GM18507 (cell line): ENCODE measurements at regions not wholly inside any gene's neighbourhood (a gene's known extent, or its start where the extent isn't known, plus 50 kb on each side); places are given as distances from the start of the nearest gene placed in this dataset.

ENCODE experiments used
- DNase-seq: peaks from one replicate; pipeline ENCODE4 v3.0.0; 2011; ENCODE audit warnings: low read depth; ENCODE audit not compliant: insufficient read length; ENCODE audit errors: extremely low spot score
- FAIRE-seq: peaks from 2 replicates; lab custom pipeline; 2011; peaks lifted over from hg19 to GRCh38; lab: Jason Lieb, UNC

DNA sequence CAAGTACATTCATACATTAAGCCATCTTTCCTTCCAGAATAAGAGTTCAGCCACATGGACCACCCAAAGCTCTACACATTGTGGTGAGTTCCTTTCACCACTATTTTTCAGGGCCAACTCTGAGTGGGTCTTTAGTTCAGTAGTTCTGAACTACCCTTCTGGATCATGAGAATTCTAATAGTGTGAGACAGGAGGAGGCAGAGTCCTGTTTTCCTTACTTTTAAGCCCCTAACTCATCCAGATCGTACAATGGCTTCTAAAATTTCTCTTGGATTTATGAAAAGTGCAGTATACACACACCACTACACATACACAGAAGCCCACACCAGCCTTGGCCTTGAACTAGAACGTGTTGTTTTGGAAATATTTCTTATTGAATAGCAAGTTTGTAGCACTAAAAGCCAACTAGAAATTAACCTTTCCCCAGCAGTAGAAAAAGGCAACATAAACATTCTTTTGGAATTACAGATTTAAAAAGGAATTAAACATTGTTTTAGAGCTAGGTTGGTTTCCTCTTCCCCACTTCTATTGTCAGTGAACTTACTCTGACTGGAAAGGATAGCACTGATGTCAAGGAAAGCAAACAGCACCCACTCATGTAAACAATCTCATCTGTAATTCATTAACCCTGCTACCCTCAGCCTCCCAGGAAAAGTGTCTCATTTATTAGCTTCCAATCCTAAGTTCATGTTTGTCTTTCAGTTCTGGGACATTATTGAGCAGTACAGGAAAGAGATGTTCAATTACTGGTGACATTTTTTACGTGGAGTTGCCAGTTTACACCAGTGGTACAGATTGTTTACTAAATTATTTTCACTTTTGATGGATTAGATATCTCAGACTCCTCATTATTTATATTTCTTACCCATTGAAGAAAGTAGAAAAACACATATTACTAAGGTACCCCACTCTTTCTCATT, 95.7 kb upstream of the AGTR1 start:
- FAIRE-seq (no peak), DNase-seq (no peak)

- no peak for DNase-seq
- no peak for FAIRE-seq
Observed at GRCh38 chr3:148604270-148605085, 93.2 kb upstream of the AGTR1 start.

- FAIRE-seq (no peak), DNase-seq (no peak)
Observed at GRCh38 chr3:148605521-148605920, 92.2 kb upstream of the AGTR1 start.

DNA sequence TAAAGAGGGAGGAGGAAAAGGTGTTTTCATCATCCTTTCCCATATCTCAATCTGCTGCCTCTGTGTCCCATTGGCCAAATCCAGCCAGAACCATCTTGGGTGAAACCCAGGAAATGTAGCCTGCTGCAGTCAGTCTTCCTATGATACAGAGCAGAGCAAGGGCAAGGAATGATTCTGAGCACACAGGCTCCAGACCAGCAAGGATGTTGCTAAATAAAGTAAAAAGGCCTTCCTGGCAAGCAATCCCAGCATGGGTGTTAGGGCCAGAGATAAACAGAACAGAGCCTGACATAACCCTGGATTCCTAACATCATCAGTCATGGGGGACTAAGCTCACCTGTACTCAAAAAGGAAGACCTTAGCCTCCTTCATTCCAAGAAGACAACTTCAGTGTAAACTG, 90.7 kb upstream of the AGTR1 start:
- no peak for DNase-seq
- no peak for FAIRE-seq

- FAIRE-seq = no peak
Observed at GRCh38 chr3:148607491-148607890, 90.2 kb upstream of the AGTR1 start.

DNA sequence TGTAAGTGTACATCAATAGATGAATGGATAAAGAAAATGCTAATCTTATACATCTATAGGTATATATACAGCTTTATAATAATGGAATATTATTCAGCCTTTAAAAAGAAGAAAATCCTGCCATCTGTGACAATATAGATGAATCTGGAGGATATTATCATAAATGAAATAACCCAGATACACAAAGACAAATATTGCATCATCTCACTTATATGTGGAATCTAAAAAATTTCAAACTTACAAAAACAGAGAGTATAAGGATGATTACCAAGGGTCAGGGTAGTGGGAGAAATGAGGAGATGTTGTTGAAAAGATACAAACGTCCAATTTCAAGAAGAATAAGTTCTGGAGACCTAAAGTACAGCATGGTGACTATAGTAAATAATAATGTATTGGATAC, 85.4 kb upstream of the AGTR1 start:
- FAIRE-seq (no peak), DNase-seq (no peak)

More at GRCh38 chr3:148607491-148607890, 90.2 kb upstream of the AGTR1 start:
- no peak for DNase-seq

- DNase-seq = no peak
- FAIRE-seq = no peak
Observed at GRCh38 chr3:148615382-148615781, 82.3 kb upstream of the AGTR1 start.

DNA sequence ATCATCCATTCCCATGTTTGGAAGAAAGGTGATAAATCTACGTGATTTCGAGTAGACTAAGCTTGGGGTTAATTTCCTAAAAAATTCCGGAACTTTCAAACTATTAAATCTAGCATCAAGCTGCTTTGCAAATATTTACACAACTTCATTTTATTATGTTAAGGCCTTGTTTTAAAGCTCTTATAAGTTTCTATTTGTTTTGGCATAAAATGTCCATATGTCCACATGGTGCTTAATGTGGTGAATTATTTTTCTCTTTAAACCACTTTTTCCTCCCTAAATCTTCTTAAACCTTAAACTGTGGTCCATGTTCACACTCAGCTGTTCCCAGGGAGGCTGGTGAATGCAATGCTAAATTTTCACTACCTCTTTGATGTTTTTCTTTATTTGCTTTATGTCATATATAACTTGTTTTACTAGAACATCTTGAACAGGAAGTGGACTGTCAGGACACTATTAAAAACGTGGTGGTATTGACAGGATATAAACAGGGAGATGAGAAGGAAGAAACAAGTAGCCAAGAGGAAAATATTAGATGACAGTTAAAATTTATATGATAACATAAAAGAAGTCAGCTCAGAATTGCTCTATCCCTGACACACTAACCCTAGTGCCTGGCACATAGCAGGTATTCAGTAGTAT, 72.5 kb upstream of the AGTR1 start:
- DNase-seq (no peak), FAIRE-seq (no peak)

- DNase-seq (no peak), FAIRE-seq (no peak)
Observed at GRCh38 chr3:148625991-148626390, 71.7 kb upstream of the AGTR1 start.

- no peak for FAIRE-seq
- DNase-seq = no peak
Observed at GRCh38 chr3:148629006-148629405, 68.7 kb upstream of the AGTR1 start.

DNA sequence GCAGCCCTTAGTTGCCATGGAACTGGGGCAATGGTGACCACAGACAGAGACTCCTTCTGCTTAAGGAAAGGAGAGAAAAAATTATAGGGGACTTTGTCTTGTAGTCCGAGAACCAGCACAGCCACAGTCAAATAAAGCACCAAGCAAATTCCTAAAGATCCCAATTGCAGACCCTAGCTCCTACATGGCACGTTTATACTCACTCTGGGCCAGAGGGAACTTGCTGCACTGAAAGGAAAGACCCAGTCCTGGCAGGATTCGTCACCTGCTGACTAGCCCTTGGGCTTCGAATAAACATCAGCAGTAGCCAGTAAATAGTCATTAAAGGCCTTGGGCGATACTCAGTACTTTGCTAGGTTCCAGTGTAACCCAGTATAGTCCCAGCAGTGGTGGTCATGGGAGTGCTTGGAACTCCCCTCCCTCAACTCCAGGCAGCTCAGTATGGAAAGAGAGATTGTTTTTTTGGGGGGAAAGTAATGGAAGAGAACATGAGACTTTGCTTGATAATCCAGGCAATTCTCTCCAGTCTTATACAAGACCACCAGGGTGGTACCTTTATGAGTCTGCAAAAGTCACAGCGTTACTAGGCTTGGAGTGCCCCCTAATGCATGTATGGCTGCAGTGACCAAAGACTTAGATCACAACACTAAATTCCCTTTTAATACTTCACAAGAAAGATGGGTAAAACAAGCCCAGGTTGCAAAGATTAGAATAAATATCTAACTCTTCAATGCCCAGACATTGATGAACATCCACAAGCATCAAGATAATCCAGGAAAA, 66.4 kb upstream of the AGTR1 start:
- no peak for DNase-seq

DNA sequence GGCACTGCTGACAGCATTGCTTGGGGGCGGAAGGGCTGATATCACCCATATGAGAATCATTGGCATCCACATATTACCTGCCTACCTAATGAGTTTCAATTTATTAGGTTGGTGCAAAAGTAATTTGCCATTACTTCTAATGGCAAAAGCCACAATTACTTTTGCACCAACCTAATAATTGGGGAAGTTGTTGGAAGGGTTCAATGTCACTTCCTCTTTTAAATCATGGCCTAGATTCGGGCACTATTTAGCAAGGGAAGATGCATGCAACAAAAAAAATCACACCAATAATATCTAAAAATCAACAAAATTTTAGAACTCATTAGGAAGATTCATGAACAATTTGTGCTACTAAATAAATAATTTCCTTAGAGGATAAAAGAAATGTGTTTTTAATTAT, 56.0 kb upstream of the AGTR1 start:
- no peak for FAIRE-seq
- no peak for DNase-seq

More for the DNA sequence above, 66.4 kb upstream of the AGTR1 start:
- no peak for FAIRE-seq

- no peak for DNase-seq
- no peak for FAIRE-seq
Observed at GRCh38 chr3:148642214-148642613, 55.5 kb upstream of the AGTR1 start.

DNA sequence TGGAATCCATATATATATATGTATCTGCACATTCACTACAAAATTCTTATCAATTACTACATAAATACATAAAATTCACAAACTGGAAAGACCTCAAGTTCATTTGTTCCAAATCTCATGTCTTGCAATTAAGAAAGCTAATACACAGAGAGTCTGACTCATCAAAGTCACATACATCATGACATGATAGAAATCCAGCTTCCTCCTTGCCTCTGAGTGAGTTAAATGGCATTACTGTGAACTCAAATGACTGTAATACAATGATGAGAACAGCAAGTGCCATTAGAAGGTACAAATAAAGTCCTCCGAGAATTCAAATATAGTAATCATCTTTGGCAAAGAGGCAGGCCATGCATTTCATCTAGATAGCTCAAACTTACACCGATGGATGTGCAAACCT, 55.1 kb upstream of the AGTR1 start:
- FAIRE-seq (no peak), DNase-seq (no peak)

GRCh38 chr3:148643389-148643840, 54.3 kb upstream of the AGTR1 start:
- FAIRE-seq = no peak
- DNase-seq = no peak

GRCh38 chr3:148646126-148646665, 51.5 kb upstream of the AGTR1 start:
- DNase-seq (no peak), FAIRE-seq (no peak)
